ENCODE measurements at regions not wholly inside any gene's neighbourhood (a gene's known extent, or its start where the extent isn't known, plus 50 kb on each side); places are given as distances from the start of the nearest gene placed in this dataset.
"Not testable (repeated sequence)": the region's sequence is repeated elsewhere in the genome, so short reads cannot be mapped to it uniquely, and the experiment has no call there.

GRCh38 chr5:21274361-21274760 is 1286.4 kb upstream of the CDH18 start:
- DNase-seq, result not testable (repeated sequence)

GRCh38 chr5:21263361-21263760 is 1275.4 kb upstream of the CDH18 start:
- no peak for DNase-seq

GRCh38 chr5:21254161-21254560 is 1266.2 kb upstream of the CDH18 start:
- DNase-seq, result no peak

- DNase-seq, result no peak
Measured at GRCh38 chr5:21244982-21245381, 1257.0 kb upstream of the CDH18 start.

GRCh38 chr5:21238786-21239185 is 1250.8 kb upstream of the CDH18 start:
- no peak for DNase-seq

DNA sequence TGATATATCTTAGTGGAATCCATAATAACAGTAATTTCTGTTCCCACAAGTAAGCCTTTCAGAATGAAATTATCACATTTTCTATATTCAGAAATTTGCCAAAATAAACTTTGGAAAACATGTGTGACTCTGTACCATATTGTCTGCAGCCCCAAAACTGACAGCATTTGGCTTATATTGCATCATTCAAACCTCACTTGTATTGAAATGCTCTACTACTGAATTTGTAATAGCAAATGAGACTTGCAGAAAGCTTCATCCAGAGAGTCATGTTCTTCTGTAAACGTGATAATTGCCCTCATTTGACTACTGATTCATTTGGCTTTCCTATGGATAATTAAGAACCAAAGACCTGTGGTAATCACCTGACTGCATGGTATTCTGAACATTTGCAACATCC is 1249.5 kb upstream of the CDH18 start:
- DNase-seq, result no peak

GRCh38 chr5:21236971-21237427 is 1249.0 kb upstream of the CDH18 start:
- no peak for DNase-seq

GRCh38 chr5:21236104-21236503 is 1248.1 kb upstream of the CDH18 start:
- DNase-seq, result no peak

DNA sequence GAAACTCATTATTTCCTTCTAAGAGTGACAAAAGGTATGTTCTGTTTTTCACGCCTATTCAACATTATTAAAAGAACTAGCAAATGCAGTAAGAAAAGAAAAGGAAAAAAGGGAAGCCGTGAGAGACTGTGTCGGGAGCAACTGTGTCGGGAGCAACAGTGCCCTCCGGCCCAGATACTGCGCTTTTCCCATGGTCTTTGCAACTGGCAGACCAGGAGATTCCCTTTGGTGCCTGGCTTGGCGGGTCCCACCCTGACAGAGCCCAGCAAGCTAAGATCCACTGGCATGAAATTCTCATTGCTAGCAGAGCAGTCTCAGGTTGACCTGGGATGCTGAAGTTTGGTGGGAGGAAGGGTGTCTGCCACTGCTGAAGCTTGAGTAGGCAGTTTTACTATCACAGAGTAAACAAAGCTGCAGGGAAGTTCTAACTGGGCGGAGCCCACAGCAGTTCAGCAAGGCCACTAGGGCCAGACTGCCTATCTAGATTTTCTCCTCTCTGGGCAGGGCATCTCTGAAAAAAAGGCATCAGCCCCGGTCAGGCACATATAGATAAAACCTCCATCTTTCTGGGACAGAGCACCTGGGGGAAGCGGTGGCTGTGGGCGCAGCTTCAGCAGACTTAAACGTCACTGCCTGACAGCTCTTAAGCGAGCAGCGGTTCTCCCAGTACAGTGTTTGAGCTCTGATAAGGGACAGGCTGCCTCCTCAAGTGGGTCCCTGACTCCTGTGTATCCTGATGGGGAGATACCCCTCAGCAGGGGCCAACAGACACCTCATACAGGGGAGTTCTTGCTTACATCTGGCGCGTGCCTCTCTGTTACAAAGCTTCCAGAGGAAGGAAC is 1237.4 kb upstream of the CDH18 start:
- no peak for DNase-seq

GRCh38 chr5:21221616-21222015 is 1233.6 kb upstream of the CDH18 start:
- DNase-seq, result no peak

- no peak for DNase-seq
Measured at GRCh38 chr5:21219966-21220365, 1232.0 kb upstream of the CDH18 start.

GRCh38 chr5:21219251-21219650 is 1231.3 kb upstream of the CDH18 start:
- DNase-seq, result no peak

DNA sequence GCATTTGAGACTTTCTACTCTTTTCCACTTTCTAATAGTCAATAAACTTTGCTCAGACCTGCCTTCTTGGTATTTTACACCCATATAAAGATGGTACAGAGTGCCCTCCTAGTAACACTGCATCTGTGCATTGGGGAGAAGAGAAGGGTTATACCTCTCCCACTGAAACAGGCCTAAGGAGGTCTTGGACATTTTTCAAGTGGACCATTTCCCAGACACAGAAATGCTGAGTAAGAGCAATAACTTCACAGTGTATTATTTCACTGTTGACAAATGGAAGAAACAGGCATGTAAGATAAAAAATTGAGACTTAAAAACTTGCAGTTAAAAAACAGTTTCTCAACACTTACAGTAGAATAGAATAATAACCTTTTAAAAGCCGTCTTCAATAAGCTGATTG is 1224.0 kb upstream of the CDH18 start:
- no peak for DNase-seq

- no peak for DNase-seq
Measured at GRCh38 chr5:21209409-21209808, 1221.4 kb upstream of the CDH18 start.

GRCh38 chr5:21199087-21199486 is 1211.1 kb upstream of the CDH18 start:
- no peak for DNase-seq

GRCh38 chr5:21195145-21195544 is 1207.1 kb upstream of the CDH18 start:
- no peak for DNase-seq

GRCh38 chr5:21185536-21185935 is 1197.5 kb upstream of the CDH18 start:
- DNase-seq, result no peak

- DNase-seq, result peak; percentile 7
Measured at GRCh38 chr5:21184581-21184980, 1196.6 kb upstream of the CDH18 start.

DNA sequence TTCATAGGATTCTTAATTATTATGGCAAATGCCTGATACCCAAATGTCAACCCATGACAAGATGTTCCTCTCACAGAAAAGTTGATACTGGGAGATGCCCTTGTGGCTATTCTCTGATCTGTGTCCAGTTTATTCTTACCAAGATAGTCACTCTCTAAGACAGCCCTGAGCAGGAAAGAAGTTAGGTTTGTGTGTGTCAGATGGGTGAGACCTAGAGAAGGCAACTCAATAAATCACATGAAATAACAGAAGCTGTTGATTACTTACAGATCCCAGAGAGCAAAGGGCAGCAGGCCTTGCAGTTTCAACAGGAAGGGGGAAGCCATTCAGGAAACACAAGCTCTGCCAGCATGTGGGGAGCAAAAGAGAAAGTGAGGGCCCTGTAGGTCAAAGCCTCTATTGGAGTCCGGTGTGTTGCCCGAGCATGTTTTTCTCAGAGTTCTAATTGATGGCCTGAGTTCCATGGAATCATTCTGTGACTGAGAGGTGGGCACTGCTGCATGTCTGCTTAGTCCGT is 1193.7 kb upstream of the CDH18 start:
- DNase-seq, result no peak

- DNase-seq, result no peak
Measured at GRCh38 chr5:21173526-21173925, 1185.5 kb upstream of the CDH18 start.

- peak; percentile 12 for DNase-seq
Measured at GRCh38 chr5:21173036-21173435, 1185.0 kb upstream of the CDH18 start.

DNA sequence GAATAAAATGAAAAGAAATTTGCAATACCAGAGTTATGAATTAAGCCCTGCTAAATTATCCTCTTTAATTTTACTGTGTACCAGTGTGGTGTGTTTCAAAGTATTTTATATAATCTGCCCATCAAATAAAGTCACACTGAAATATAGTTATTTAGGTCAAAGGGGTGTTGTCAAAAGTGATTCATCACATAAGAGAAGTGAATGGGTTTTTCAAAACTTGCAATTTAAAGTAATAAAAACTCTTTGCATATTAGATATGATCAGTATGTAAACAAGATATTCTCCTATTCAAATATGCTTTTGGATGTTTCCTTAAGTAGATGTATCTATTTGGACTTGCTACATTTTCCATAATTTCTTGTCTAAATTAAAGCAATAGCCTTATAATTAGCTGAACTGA is 1183.0 kb upstream of the CDH18 start:
- no peak for DNase-seq

GRCh38 chr5:21168557-21168956 is 1180.6 kb upstream of the CDH18 start:
- DNase-seq, result no peak

- DNase-seq, result no peak
Measured at GRCh38 chr5:21165344-21165743, 1177.3 kb upstream of the CDH18 start.

DNA sequence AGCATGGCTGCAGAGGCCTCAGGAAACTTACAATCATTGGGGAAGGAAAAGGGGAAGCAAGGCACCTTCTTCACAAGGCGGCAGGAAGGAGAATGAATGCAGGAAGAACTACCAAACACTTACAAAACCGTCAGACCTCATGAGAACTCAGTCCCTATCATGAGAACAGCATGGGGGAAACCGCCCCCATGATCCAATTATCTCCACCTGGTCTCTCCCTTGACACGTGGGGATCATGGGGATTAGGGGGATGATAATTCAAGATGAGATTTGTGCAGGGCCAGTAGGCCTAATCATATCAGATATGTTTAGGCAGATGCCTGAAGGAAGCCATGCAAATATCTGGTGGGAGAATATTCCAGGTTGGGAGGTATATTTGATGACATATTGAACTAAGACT is 1176.4 kb upstream of the CDH18 start:
- DNase-seq, result no peak
